SK-N-SH treated with all-trans-retinoic acid at 6 μM for 48 hours (cell line): ENCODE measurements at regions not wholly inside any gene's neighbourhood (a gene's known extent, or its start where the extent isn't known, plus 50 kb on each side); places are given as distances from the start of the nearest gene placed in this dataset.

ENCODE experiments used
- ATAC-seq: fragments of 200-7000 bp; cut with Tn5 transposase; 3 replicates; pipeline ENCODE4 v1.9.1; 2020; ENCODE audit warnings: mild to moderate bottlenecking, moderate library complexity
- ARNTL ChIP-seq: fragments of 450-650 bp; formaldehyde crosslinking; IDR thresholded peaks from 2 replicates; pipeline ENCODE4 v1.5.0; 2020; ENCODE audit warnings: low read depth, mild to moderate bottlenecking, moderate library complexity, borderline replicate concordance
- BACH2 ChIP-seq: fragments of 250-450 bp; sonication (Bioruptor Pico); IDR thresholded peaks from 2 replicates; pipeline ENCODE4 v1.9.0; 2021; ENCODE audit warnings: mild to moderate bottlenecking, borderline replicate concordance
- CSDC2 ChIP-seq: fragments of 250-450 bp; sonication (Bioruptor Pico); IDR thresholded peaks from 2 replicates; pipeline ENCODE4 v1.5.0; 2020; ENCODE audit warnings: mild to moderate bottlenecking, moderate library complexity
- ESRRG ChIP-seq: fragments of 250-450 bp; sonication (Bioruptor Pico); IDR thresholded peaks from 2 replicates; pipeline ENCODE4 v1.6.1; 2021; ENCODE audit warnings: mild to moderate bottlenecking
- GLIS3 ChIP-seq: fragments of 250-450 bp; sonication (Bioruptor Pico); IDR thresholded peaks from 2 replicates; pipeline ENCODE4 v1.5.0; 2020; ENCODE audit warnings: mild to moderate bottlenecking, moderate library complexity
- ISL1 ChIP-seq: fragments of 250-450 bp; sonication (Bioruptor Pico); IDR thresholded peaks from 2 replicates; pipeline ENCODE4 v2.1.2; 2022; ENCODE audit warnings: mild to moderate bottlenecking, moderate library complexity
- OSR1 ChIP-seq: fragments of 250-450 bp; sonication (Bioruptor Pico); IDR thresholded peaks from 2 replicates; pipeline ENCODE4 v1.8.0; 2022; ENCODE audit warnings: moderate library complexity, mild to moderate bottlenecking, inconsistent platforms
- PPARA ChIP-seq: fragments of 250-450 bp; sonication (Bioruptor Pico); IDR thresholded peaks from 2 replicates; pipeline ENCODE4 v1.5.0; 2020; ENCODE audit warnings: mild to moderate bottlenecking, borderline replicate concordance
- RARB ChIP-seq: fragments of 250-450 bp; sonication (Bioruptor Pico); IDR thresholded peaks from 2 replicates; pipeline ENCODE4 v1.8.0; 2021; ENCODE audit warnings: mild to moderate bottlenecking, moderate library complexity
- SNAI2 ChIP-seq: fragments of 250-450 bp; sonication (Bioruptor Pico); IDR thresholded peaks from 2 replicates; pipeline ENCODE4 v1.5.0; 2020; ENCODE audit warnings: mild to moderate bottlenecking, moderate library complexity
- TCF4 ChIP-seq: fragments of 250-450 bp; sonication (Bioruptor Pico); IDR thresholded peaks from 2 replicates; pipeline ENCODE4 v1.8.0; 2021; ENCODE audit warnings: mild to moderate bottlenecking, moderate library complexity, borderline replicate concordance
- TOX ChIP-seq: fragments of 250-450 bp; sonication (Bioruptor Pico); IDR thresholded peaks from 2 replicates; pipeline ENCODE4 v1.8.0; 2021; ENCODE audit warnings: mild to moderate bottlenecking, moderate library complexity, borderline replicate concordance
- ZC3H10 ChIP-seq: fragments of 250-450 bp; sonication (Bioruptor Pico); IDR thresholded peaks from 2 replicates; pipeline ENCODE4 v1.5.1; 2021; ENCODE audit warnings: mild to moderate bottlenecking, moderate library complexity
- ZFP3 ChIP-seq: fragments of 250-450 bp; sonication (Bioruptor Pico); IDR thresholded peaks from 2 replicates; pipeline ENCODE4 v1.5.0; 2020; ENCODE audit warnings: mild to moderate bottlenecking, moderate library complexity
- ZFP30 ChIP-seq: fragments of 450-650 bp; formaldehyde crosslinking; IDR thresholded peaks from 2 replicates; pipeline ENCODE4 v1.5.0; 2022; ENCODE audit warnings: mild to moderate bottlenecking, moderate library complexity
- ZNF565 ChIP-seq: fragments of 450-650 bp; formaldehyde crosslinking; conservative IDR thresholded peaks from 2 replicates; pipeline ENCODE4 v1.5.0; 2020; ENCODE audit warnings: low read depth, mild to moderate bottlenecking, moderate library complexity
- ZNF70 ChIP-seq: fragments of 450-650 bp; formaldehyde crosslinking; IDR thresholded peaks from 2 replicates; pipeline ENCODE4 v1.5.0; 2020; ENCODE audit warnings: mild to moderate bottlenecking, moderate library complexity
- ZNF8 ChIP-seq: fragments of 450-650 bp; formaldehyde crosslinking; IDR thresholded peaks from 2 replicates; pipeline ENCODE4 v1.5.0; 2020; ENCODE audit warnings: mild to moderate bottlenecking, moderate library complexity
- TF ChIP-seq, protein P1 (sequence below): fragments of 250-450 bp; sonication (Bioruptor Pico); IDR thresholded peaks from 2 replicates; pipeline ENCODE4 v1.5.1; 2021; ENCODE audit warnings: mild to moderate bottlenecking, moderate library complexity
- TF ChIP-seq, protein P2 (sequence below): fragments of 250-450 bp; sonication (Bioruptor Pico); IDR thresholded peaks from 2 replicates; pipeline ENCODE4 v1.8.0; 2020; ENCODE audit warnings: mild to moderate bottlenecking, moderate library complexity, borderline replicate concordance
- TF ChIP-seq, protein P3 (sequence below): fragments of 250-450 bp; sonication (Bioruptor Pico); IDR thresholded peaks from 2 replicates; pipeline ENCODE4 v1.8.0; 2021; ENCODE audit warnings: low read depth, mild to moderate bottlenecking, moderate library complexity, borderline replicate concordance
- TF ChIP-seq, protein P4 (sequence below): fragments of 250-450 bp; sonication (Bioruptor Pico); IDR thresholded peaks from 2 replicates; pipeline ENCODE4 v1.5.0; 2020; ENCODE audit warnings: mild to moderate bottlenecking, moderate library complexity

DNA sequence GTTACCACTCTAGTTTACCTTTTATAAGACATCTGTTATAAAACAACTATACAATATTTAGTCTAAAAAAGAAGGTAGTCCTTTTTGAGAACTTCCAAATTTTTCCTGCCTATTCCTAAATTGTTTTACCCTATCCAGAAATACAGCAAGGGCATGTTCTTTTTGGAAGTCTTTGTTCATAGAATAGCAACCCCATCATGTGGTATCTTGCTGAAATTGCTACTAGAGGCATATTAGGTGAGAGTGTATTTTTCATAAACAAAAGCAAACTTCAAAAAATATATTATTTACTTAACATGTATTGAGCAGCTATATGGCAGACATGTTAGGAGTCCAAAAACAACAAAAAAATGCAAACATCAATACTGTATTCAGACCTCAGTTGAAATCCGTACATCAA, 371.8 kb upstream of the NRSN1 start:
- no peak for ATAC-seq
- TF ChIP-seq ESRRG: no peak
- no peak for TF ChIP-seq PPARA (CRISPR knock-in tag)
- no peak for TF ChIP-seq ISL1 (CRISPR knock-in tag)
- TF ChIP-seq, protein P1, sequence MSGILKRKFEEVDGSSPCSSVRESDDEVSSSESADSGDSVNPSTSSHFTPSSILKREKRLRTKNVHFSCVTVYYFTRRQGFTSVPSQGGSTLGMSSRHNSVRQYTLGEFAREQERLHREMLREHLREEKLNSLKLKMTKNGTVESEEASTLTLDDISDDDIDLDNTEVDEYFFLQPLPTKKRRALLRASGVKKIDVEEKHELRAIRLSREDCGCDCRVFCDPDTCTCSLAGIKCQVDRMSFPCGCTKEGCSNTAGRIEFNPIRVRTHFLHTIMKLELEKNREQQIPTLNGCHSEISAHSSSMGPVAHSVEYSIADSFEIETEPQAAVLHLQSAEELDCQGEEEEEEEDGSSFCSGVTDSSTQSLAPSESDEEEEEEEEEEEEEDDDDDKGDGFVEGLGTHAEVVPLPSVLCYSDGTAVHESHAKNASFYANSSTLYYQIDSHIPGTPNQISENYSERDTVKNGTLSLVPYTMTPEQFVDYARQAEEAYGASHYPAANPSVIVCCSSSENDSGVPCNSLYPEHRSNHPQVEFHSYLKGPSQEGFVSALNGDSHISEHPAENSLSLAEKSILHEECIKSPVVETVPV: no peak
- no peak for TF ChIP-seq BACH2 (CRISPR knock-in tag)
- TF ChIP-seq, protein P2, sequence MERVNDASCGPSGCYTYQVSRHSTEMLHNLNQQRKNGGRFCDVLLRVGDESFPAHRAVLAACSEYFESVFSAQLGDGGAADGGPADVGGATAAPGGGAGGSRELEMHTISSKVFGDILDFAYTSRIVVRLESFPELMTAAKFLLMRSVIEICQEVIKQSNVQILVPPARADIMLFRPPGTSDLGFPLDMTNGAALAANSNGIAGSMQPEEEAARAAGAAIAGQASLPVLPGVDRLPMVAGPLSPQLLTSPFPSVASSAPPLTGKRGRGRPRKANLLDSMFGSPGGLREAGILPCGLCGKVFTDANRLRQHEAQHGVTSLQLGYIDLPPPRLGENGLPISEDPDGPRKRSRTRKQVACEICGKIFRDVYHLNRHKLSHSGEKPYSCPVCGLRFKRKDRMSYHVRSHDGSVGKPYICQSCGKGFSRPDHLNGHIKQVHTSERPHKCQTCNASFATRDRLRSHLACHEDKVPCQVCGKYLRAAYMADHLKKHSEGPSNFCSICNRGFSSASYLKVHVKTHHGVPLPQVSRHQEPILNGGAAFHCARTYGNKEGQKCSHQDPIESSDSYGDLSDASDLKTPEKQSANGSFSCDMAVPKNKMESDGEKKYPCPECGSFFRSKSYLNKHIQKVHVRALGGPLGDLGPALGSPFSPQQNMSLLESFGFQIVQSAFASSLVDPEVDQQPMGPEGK: no peak
- no peak for TF ChIP-seq ZNF70 (CRISPR knock-in tag)
- TF ChIP-seq TCF4: no peak
- no peak for TF ChIP-seq SNAI2
- no peak for TF ChIP-seq CSDC2 (CRISPR knock-in tag)
- TF ChIP-seq, protein P3, sequence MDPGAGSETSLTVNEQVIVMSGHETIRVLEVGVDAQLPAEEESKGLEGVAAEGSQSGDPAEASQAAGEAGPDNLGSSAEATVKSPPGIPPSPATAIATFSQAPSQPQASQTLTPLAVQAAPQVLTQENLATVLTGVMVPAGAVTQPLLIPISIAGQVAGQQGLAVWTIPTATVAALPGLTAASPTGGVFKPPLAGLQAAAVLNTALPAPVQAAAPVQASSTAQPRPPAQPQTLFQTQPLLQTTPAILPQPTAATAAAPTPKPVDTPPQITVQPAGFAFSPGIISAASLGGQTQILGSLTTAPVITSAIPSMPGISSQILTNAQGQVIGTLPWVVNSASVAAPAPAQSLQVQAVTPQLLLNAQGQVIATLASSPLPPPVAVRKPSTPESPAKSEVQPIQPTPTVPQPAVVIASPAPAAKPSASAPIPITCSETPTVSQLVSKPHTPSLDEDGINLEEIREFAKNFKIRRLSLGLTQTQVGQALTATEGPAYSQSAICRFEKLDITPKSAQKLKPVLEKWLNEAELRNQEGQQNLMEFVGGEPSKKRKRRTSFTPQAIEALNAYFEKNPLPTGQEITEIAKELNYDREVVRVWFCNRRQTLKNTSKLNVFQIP: no peak
- TF ChIP-seq, protein P4, sequence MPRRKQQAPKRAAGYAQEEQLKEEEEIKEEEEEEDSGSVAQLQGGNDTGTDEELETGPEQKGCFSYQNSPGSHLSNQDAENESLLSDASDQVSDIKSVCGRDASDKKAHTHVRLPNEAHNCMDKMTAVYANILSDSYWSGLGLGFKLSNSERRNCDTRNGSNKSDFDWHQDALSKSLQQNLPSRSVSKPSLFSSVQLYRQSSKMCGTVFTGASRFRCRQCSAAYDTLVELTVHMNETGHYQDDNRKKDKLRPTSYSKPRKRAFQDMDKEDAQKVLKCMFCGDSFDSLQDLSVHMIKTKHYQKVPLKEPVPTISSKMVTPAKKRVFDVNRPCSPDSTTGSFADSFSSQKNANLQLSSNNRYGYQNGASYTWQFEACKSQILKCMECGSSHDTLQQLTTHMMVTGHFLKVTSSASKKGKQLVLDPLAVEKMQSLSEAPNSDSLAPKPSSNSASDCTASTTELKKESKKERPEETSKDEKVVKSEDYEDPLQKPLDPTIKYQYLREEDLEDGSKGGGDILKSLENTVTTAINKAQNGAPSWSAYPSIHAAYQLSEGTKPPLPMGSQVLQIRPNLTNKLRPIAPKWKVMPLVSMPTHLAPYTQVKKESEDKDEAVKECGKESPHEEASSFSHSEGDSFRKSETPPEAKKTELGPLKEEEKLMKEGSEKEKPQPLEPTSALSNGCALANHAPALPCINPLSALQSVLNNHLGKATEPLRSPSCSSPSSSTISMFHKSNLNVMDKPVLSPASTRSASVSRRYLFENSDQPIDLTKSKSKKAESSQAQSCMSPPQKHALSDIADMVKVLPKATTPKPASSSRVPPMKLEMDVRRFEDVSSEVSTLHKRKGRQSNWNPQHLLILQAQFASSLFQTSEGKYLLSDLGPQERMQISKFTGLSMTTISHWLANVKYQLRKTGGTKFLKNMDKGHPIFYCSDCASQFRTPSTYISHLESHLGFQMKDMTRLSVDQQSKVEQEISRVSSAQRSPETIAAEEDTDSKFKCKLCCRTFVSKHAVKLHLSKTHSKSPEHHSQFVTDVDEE (CRISPR knock-in tag): no peak
- TF ChIP-seq ZFP30 (CRISPR knock-in tag): no peak
- no peak for TF ChIP-seq ZC3H10 (CRISPR knock-in tag)
- no peak for TF ChIP-seq ZNF565
- TF ChIP-seq TOX (CRISPR knock-in tag): no peak
- TF ChIP-seq, all 23 proteins: peak for 0

DNA sequence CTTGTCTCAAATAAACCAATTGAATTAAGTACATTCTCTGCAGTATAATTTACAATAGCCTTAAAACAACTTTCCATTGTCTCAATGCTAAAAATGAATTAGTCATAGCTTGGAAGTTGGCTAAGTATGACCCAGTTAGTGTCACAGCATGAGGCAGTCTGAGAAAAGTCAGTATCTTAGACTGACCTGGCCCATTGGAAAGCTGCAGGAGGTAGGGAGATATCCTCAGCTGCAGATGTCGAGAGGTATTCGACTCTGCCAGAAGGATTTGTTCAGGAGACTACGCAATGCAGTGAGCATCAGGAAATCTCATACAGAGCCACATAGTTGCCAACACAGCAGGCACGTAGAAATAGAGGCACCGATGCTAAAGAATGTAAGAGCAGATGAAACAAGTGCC, 350.9 kb upstream of the NRSN1 start:
- no peak for TF ChIP-seq TCF4
- no peak for TF ChIP-seq PPARA (CRISPR knock-in tag)
- TF ChIP-seq BACH2 (CRISPR knock-in tag): no peak
- TF ChIP-seq ARNTL (CRISPR knock-in tag): no peak
- TF ChIP-seq, protein P2: no peak
- TF ChIP-seq ZC3H10 (CRISPR knock-in tag): no peak
- no peak for TF ChIP-seq GLIS3 (CRISPR knock-in tag)
- no peak for TF ChIP-seq ZFP3 (CRISPR knock-in tag)
- ATAC-seq: no peak

DNA sequence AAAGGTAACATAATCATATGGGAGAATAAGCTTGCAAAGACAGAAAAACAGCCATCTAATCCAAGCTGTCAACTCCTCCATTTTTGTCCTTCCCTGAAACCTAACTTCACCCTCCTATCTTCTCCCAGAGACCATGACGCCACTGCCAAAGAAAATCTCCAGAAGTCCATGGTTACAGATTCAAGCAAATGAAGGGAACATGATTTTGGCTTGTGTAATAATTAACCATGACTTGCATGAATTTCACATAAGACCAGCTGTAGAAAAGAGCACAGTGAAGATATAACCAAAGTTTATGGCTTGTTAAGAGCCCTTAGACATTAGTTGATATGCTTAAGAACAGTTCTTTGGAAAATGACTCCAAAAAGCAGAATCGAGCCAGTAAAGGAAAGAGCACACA, 342.1 kb upstream of the NRSN1 start:
- ATAC-seq: no peak
- no peak for TF ChIP-seq TCF4
- no peak for TF ChIP-seq ZC3H10 (CRISPR knock-in tag)
- TF ChIP-seq, protein P4 (CRISPR knock-in tag): no peak
- no peak for TF ChIP-seq SNAI2
- TF ChIP-seq ZNF8 (CRISPR knock-in tag): no peak
- no peak for TF ChIP-seq ESRRG
- no peak for TF ChIP-seq BACH2 (CRISPR knock-in tag)
- TF ChIP-seq ARNTL (CRISPR knock-in tag): no peak
- TF ChIP-seq ZFP3 (CRISPR knock-in tag): no peak
- no peak for TF ChIP-seq GLIS3 (CRISPR knock-in tag)
- TF ChIP-seq RARB: no peak
- no peak for TF ChIP-seq ZNF70 (CRISPR knock-in tag)
- TF ChIP-seq ZFP30 (CRISPR knock-in tag): no peak
- no peak for TF ChIP-seq OSR1 (CRISPR knock-in tag)
- TF ChIP-seq TOX (CRISPR knock-in tag): no peak
